ENCODE measurements at regions not wholly inside any gene's neighbourhood (a gene's known extent, or its start where the extent isn't known, plus 50 kb on each side); places are given as distances from the start of the nearest gene placed in this dataset.

- TF ChIP-seq CTCF (conservative IDR thresholded peaks at IDR 0.05; ENCODE audit: low read depth, low read length) = no peak
- H3K4me3 ChIP-seq (ENCODE audit: low read depth, low read length) = no peak overlapping the region
- DNase-seq (ENCODE audit: low read depth) = no peak
Observed at GRCh38 chr12:73424484-73424883, 1113.2 kb upstream of the ATXN7L3B start.

- no peak for DNase-seq (ENCODE audit: low read depth)
- H3K4me3 ChIP-seq (ENCODE audit: low read depth, low read length) = no peak overlapping the region
- TF ChIP-seq CTCF (conservative IDR thresholded peaks at IDR 0.05; ENCODE audit: low read depth, low read length) = no peak
Observed at GRCh38 chr12:73445658-73446324, 1091.8 kb upstream of the ATXN7L3B start.

DNA sequence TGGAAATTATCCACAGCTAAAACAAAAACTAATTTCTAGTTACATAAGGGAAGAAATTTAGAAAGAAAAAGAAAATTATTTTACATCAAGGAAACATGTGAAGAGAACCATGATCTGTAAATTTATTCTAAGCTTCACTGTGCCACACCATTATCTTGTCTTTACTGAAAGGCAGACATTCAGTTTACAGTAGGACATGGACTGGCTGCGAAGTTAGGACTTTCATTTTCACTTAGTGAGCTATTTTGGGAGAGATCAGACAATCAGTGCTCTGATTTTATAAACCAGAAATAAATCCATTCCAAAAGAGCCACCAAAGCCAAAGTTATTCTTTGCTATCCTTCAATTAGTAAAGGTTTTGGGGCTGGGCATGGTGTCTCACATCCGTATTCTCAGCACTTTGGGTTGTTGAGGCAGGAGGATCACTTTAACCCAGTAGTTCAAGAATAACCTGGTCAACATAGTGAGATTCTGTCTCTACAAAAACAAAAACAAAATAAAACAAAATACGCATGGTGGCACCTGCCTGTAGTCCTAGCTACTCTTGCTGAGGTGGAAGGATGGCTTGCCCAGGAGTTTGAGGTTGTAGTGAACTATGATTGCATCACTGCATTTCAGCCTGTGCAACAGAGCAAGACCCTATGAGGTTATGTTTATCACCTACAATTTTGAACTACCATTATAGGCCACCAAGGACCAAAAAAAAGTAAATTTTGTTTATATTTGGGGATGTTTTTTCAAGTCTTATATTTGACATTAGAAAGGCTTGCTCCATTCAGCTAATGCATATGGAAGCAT is 1084.8 kb upstream of the ATXN7L3B start:
- TF ChIP-seq CTCF (conservative IDR thresholded peaks at IDR 0.05; ENCODE audit: low read depth, low read length) = no peak
- H3K4me3 ChIP-seq (ENCODE audit: low read depth, low read length) = no peak overlapping the region
- no peak for DNase-seq (ENCODE audit: low read depth)

DNA sequence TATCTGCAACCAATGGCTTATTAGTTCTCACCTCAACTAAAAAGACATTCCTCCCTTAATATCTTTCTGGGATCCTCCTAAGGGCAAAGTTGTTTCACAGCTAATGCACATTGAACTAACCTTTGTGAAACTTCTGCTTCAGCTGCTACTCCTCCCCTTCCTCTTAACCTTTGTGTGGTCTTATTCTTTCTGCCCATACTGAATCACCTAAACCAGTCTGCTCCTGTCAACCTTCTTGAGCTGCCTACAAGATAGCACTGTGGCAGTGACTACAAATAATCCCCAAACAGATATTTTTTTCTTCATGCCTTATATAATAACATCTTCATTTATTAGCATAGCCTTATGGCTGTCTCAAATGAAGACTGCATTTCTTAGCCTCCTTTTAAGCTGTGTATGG is 1077.4 kb upstream of the ATXN7L3B start:
- no peak for DNase-seq (ENCODE audit: low read depth)
- TF ChIP-seq CTCF (conservative IDR thresholded peaks at IDR 0.05; ENCODE audit: low read depth, low read length) = no peak
- H3K4me3 ChIP-seq (ENCODE audit: low read depth, low read length) = no peak overlapping the region

- no peak for DNase-seq (ENCODE audit: low read depth)
- TF ChIP-seq CTCF (conservative IDR thresholded peaks at IDR 0.05; ENCODE audit: low read depth, low read length) = no peak
Observed at GRCh38 chr12:73465106-73465505, 1072.5 kb upstream of the ATXN7L3B start.

DNA sequence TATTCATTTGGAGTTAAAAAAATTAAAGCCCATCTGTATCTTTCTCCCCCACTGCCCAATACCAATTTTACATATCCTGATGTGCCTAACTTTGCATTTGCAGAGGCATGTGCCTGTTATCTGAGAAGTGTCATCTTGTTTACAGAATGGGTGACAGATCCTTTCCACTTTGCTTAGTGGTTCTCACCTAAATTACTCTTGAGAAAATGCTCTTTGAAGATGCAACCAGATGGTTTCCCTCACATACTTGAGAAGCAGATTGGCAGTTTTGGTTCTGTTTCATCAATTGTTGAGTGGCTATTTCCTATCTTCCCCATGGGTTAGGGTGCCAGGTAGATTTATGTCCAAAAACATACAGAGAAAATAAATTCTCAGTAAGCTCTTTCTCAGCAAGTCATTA is 1051.4 kb upstream of the ATXN7L3B start:
- DNase-seq (ENCODE audit: low read depth) = no peak
- no peak for TF ChIP-seq CTCF (conservative IDR thresholded peaks at IDR 0.05; ENCODE audit: low read depth, low read length)
- H3K4me3 ChIP-seq (ENCODE audit: low read depth, low read length) = no peak overlapping the region

More at GRCh38 chr12:73465106-73465505, 1072.5 kb upstream of the ATXN7L3B start:
- no peak overlapping the region for H3K4me3 ChIP-seq (ENCODE audit: low read depth, low read length)
